ENCODE measurements at regions not wholly inside any gene's neighbourhood (a gene's known extent, or its start where the extent isn't known, plus 50 kb on each side); places are given as distances from the start of the nearest gene placed in this dataset.

GRCh38 chr15:70214276-70214675 lies 116.6 kb upstream of the TLE3 start:
- DNase-seq = peak; percentile 13

DNA sequence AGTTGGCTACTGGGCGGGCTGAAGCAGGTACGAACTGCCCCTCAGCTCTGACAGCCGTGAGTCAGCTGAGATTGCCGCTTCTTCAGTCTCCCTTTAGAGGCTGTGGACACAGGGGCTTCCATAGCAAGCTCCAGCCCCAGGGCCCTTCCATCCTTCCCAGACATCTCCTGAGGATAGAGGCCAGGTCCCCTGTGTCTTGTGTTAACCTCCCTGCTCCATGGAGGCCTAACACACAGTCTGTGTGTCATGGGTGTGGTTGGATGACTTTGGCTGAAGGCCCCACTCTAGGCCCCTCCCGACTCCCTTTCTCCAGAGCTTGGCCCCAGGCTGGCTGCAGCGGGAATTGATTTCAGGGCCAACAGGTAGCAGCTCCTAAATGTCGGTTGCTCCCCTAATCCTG lies 116.1 kb upstream of the TLE3 start:
- DNase-seq = peak; percentile 8

GRCh38 chr15:70212963-70213315 lies 115.2 kb upstream of the TLE3 start:
- DNase-seq = no peak

GRCh38 chr15:70212286-70212962 lies 114.7 kb upstream of the TLE3 start:
- no peak for DNase-seq

DNA sequence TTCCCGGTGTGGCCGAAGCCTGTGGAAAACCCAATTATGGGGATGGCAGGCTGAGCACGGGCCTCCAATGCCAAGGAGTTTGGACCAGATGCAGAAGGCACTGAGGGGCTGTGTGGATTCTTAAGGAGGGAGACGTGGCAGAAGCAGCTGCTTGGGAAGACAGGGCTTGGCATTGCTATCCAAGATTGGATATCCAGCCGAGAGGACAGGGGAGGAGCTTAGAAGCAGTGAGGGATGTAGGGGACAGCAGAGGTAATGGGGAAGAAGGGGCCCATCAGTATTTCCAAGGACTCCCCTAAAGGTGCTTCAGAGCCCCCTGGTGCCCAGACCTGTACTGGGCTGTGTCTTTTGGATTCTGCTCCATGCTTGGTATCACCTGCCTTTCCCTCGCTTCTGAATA lies 112.8 kb upstream of the TLE3 start:
- DNase-seq = no peak

GRCh38 chr15:70210076-70210475 lies 112.4 kb upstream of the TLE3 start:
- no peak for DNase-seq

- no peak for DNase-seq
These were observed 111.8 kb upstream of the TLE3 start for GRCh38 chr15:70209499-70209898.

DNA sequence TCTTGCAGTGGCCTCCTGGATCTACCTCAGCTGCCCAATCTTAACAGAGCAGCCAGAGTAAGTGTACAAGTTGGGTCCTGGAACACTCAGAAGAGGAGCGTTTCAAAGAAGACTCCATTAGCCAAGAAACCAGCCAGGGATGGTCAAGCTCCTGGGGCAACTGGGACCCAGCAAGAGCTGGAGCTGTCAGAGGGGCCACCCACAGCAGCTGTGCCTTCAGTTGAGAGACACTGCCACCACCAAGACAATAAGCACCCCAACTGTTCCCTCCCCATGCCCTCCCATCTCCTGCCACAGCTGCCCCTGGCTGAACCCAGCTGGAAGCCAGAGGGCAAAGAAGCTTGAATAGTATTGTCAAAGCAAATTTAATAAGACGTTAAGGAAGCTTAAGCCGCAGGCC lies 110.6 kb upstream of the TLE3 start:
- no peak for DNase-seq

DNA sequence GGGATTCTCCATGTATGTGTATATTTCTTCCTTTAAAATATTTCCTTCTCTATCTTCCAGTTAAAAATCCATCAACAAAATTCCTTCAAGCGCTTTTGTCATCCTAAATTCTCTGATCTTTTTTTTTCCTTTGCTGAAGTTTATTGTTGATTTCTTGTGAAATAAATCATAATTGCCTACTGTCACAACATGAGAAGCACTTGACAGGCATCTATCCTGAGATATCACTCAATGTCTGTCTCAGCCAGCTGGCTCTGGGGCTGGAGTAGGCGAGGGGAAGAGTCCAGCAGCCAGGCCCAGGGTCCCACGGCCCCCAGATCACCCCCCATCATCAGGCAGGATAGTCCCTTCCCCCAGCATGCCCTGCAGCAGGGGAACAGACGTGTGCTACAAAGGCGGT lies 109.0 kb upstream of the TLE3 start:
- no peak for DNase-seq

DNA sequence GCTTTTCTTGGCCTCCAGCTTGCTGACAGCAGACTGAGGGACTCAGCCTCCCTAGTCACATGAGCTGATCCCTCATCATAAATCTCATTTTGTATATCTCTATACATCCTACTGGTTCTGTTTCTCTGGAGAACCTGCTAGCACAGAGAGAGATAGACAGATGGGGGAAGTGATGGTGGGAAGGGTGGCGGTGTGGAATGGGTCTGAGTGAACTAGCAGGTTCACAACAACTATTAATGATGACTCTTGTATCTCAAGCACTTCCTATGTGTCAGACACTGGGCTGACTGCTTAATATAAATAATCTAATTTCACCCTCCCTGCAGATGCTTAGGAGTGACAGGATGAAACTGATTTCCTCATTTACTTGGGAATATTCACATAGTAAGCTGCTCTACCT lies 106.9 kb upstream of the TLE3 start:
- no peak for DNase-seq

GRCh38 chr15:70203981-70204560 lies 106.4 kb upstream of the TLE3 start:
- no peak for DNase-seq

DNA sequence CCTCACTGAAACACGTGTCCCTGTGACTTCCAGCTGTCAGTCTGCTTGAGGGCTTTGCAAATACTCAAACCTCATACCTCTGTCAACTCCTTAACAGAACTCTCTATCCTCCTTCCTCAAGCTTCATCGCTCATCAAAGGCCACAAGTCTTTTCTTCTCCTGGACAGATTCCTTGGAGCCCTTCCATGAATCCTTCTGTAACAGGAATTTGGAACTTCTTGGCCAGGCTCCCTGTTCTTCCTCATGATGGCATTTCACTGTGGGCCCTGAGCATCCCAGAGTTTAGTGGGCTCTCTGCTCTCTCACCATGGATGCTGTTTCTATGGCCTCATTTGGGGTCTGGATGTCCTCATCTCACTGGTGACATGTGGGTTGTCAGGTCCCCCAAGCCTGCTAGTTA lies 105.0 kb upstream of the TLE3 start:
- DNase-seq = no peak

DNA sequence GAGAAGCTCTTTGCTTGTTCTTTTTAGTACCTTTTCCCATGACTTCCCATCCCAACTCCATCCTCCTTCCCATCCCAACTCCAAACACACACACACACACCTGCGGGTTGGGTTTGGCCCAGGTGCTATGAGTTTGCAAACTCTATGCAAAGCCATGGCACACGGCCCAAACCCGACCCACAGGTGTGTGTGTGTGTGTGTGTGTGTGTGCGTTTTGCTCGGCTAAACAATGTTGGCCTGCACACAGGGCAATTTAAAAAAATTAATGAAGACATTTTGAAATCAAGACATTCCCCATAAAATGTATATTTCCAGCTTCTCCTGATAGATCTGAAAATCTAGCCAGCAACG lies 103.7 kb upstream of the TLE3 start:
- DNase-seq = no peak

GRCh38 chr15:70200511-70201424 lies 103.1 kb upstream of the TLE3 start:
- peak; percentile 72 for DNase-seq

- DNase-seq = peak; percentile 19
These were observed 102.1 kb upstream of the TLE3 start for GRCh38 chr15:70199540-70200410.

GRCh38 chr15:70199124-70199482 lies 101.4 kb upstream of the TLE3 start:
- no peak for DNase-seq

- peak; percentile 45 for DNase-seq
These were observed 100.9 kb upstream of the TLE3 start for GRCh38 chr15:70198441-70199123.

- no peak for DNase-seq
These were observed 100.2 kb upstream of the TLE3 start for GRCh38 chr15:70197945-70198361.

GRCh38 chr15:70197318-70197944 lies 99.7 kb upstream of the TLE3 start:
- DNase-seq = no peak

DNA sequence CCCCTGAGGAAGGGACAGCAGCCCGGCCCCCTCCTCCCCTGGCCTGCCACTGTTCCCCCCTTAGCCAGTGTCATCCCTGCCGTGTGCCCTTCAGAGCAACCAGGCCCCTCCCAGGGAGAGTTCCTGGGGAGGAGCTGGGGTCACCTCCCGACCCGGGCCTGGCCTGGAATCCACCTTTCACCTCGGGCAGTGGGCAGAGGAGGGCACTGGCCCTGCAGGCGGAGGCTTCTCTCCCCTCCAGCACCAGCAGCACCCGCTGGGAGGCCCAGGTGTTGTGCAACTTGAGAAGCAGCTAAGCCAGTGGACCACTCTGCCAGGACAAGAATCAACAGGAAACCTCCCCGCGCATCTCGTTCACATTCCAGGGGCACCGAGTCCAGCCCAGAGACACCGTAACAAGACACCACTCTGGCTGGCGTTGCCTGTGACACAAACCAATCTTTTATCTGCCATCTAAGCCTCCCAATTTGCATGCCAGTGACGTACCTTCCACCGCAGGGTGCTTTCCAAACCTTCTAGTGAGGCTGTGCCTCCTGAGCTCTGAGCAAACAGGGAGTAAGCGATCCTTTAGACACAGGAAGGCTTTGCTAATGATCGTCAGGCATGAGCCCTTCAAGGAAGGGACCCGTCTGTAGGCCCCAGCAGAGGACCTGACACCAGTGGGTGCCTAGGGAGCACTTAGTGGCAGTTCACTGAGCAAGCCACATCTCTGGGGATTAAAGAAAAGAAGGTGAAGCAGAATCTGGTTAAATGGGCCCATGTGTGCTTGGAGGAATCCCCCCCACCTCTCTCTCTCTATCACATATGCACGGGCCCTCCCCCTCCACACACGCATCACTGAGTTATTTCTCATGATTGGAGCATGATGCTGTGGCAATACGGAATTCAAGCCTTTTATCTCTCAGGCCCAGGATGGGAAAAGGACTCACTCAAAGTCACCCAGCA lies 98.9 kb upstream of the TLE3 start:
- peak; percentile 83 for DNase-seq

All from femur (tissue), 1 donor.